BLaER1 treated with 17β-estradiol and CSF1 and Interleukin-3, amounts not matched to agents 10 nM and 100 nM (cell line): ENCODE measurements at regions not wholly inside any gene's neighbourhood (a gene's known extent, or its start where the extent isn't known, plus 50 kb on each side); places are given as distances from the start of the nearest gene placed in this dataset.

Experiments
- H3K27ac ChIP-seq, 11 experiments: shearing (Covaris generic); formaldehyde crosslinking; 2 replicates each; pipeline ENCODE4 v1.8.1; 2022
- H3K27me3 ChIP-seq, 11 experiments: shearing (Covaris generic); formaldehyde crosslinking; 2 replicates each; pipeline ENCODE4 v1.8.1; 2022
- H3K36me3 ChIP-seq, 11 experiments: shearing (Covaris generic); formaldehyde crosslinking; 2 replicates each; pipeline ENCODE4 v1.8.1; 2022
- H3K4me1 ChIP-seq, 10 experiments: shearing (Covaris generic); formaldehyde crosslinking; 2 replicates each; pipeline ENCODE4 v1.8.1; 2022
- H3K4me2 ChIP-seq, 11 experiments: shearing (Covaris generic); formaldehyde crosslinking; 2 replicates each; pipeline ENCODE4 v1.8.1; 2022
- H3K4me3 ChIP-seq, 10 experiments: shearing (Covaris generic); formaldehyde crosslinking; 2 replicates each; pipeline ENCODE4 v1.8.1; 2022
- H3K9ac ChIP-seq, 11 experiments: shearing (Covaris generic); formaldehyde crosslinking; 2 replicates each; pipeline ENCODE4 v1.8.1; 2022
- H3K9me3 ChIP-seq, 11 experiments: shearing (Covaris generic); formaldehyde crosslinking; replicated peaks in 1 of 11; 2 replicates each; pipeline ENCODE4 v1.8.1; 2022
- H4K20me1 ChIP-seq, 11 experiments: shearing (Covaris generic); formaldehyde crosslinking; 2 replicates each; pipeline ENCODE4 v1.8.1; 2022
- Cebpa-rat ChIP-seq, 11 experiments: shearing (Covaris generic); IDR thresholded peaks; 2 replicates each; pipeline ENCODE4 v1.8.1; 2022

DNA sequence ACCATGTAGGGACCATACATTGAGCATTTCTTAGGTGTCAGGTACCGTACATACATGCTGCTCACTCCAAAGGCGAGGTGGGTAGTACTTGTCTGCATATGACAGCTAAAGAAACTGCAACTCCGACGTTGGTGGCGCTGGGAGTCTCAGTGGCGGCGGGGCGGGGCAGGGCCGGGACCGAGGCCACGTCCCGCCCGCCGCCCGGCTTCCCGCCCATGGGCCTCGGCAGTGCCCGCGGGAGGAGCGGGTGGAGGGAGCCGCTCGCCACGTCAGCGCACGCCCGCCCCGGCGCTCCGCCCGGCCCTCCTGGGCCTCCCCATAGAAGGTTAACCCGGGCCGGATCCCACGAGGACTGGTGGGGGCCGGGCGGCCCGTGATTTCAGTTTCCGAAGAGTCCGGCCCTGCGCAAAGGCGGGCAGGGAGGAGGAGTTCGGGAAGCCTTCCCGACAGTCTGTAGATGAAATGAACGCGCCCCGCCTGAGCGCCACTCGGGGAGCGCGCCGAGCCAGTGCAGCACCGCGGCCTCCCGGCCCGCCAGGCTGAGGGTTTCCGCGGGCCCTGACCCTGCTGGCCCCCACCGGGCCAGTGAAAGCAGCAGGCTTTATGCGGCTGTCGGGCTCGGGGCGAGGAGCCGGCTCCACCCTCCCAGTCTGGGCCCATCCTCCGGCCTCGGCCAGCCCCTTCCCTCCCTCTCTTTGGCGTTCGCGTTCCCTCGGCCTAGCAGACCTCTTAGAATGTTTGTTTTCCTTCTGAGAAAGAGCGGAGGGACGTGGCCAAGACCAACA is 119.9 kb upstream of the JUN start:
- peak overlapping the region; percentile 70 to 93 (median 87) for H3K4me2 ChIP-seq

DNA sequence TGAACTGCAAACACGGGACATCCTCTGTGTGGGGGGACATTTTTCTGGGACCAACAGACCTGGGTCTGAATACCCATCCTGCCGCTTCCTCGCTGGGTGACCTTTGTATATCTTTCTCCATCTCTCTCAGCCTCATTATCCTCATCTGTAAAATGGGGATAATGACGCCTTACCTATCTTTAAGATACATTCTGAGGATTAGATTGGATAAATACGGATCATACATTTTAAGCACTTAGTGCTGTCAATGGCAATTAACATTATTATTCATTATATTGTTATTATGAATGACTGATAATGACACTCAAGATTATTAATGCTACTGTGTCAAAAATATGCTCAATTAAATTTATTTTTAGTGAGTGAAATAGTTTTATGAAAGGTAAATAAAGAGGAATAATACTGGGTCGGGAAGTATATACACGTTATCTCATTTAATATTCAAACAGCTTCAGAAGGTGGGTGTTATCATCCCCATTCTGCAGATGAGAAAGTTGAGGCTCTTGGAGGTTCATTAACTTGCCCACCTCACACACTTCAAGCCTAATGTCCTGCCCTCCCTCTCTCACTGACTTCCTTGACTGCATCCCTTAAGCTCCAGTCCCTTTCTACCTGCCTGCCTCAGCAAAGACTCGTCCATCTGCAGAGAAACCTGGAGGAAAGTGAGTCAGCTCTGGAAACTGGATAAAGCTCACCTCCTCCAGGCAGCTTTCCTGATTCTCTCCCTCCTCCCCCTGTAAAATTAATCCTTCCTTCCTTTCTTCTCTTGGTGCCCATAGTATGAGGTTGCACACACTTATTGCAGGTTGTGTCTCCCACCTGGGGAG is 120.7 kb upstream of the JUN start:
- Histone ChIP-seq H3K4me3 (peak overlapping the region; percentile 53 to 74 (median 64)), H3K36me3 (no peaks in the 10 kb centered on the region), H3K4me1 (peaks cover 6 to 66% (median 19%) of the 10 kb centered on the region in 10 experiments; a peak in 17 of 20 replicates), H4K20me1 (no peaks in the 10 kb centered on the region), H3K27ac (peak overlapping the region; percentile 78 to 94 (median 89)), H3K27me3 (no peaks in the 10 kb centered on the region; a peak in 1 of 22 replicates), H3K9me3 (no peaks in the 10 kb centered on the region), H3K4me2 (peak overlapping the region; percentile 70 to 93 (median 87)), H3K9ac (peak overlapping the region; percentile 78 to 93 (median 88))
- TF ChIP-seq Cebpa-rat (IDR thresholded peaks at IDR 0.05) = no peak

More for the DNA sequence above, 119.9 kb upstream of the JUN start:
- Histone ChIP-seq H3K9ac (peak overlapping the region; percentile 78 to 93 (median 88)), H3K9me3 (no peaks in the 10 kb centered on the region), H3K27me3 (no peaks in the 10 kb centered on the region; a peak in 1 of 22 replicates), H3K36me3 (no peaks in the 10 kb centered on the region), H4K20me1 (no peaks in the 10 kb centered on the region), H3K4me1 (peaks cover 6 to 66% (median 24%) of the 10 kb centered on the region in 10 experiments; a peak in 18 of 20 replicates), H3K27ac (peak overlapping the region; percentile 78 to 94 (median 89)), H3K4me3 (peak overlapping the region; percentile 53 to 74 (median 64))
- no peak for TF ChIP-seq Cebpa-rat (IDR thresholded peaks at IDR 0.05)

DNA sequence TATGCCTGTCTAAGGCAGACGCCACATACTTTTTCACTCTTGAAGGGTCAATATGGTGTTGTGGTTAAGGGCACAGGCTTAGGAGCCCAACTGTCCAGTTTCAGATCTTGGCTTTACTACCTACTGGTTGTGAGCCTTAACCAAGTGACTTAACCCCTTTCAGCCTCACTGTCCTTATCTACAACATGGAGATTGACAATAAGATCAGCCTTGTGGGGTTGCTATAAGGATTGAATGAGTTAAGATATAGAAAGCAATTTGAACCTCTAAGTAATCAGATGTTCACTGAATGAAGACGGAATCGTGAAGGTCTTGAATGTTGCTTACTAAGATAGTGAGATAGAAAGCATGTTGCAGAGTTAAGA is 121.3 kb upstream of the JUN start:
- Histone ChIP-seq H3K4me2 (peak overlapping the region in 3 of 11 experiments; percentile 29 to 93 (median 70); a peak in 6 of 22 replicates), H3K27ac (no peak overlapping the region; a peak in 1 of 22 replicates)

DNA sequence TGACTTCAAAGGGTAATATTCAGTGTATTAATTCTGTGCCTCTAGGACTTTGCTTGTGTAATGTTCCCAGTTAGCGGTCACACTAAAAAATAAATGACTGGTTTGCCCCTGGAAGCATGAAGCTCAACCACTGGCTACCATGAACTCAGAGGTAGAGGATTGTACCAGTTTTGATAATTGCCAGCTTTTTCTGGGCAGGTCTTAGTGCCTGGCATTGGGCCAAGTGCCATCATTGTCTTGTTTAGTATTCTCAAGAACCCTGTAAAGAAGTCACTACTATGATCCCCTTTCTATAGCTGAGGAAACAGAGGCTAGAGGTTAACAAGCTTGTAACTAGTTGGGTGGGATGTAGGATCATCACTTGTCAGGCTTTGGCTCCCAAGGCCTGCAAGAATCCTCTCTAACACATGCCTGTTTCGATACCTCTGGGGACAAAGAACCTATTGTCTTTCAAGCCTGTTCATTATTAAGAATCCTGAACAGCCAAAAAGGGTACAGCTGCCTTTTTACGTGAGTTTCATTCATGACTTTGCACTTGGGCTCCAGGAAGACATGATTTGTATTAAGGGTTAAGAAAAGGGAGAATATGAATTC is 121.9 kb upstream of the JUN start:
- H3K27ac ChIP-seq = no peak overlapping the region
- H3K9ac ChIP-seq = no peak overlapping the region
- no peaks in the 10 kb centered on the region for H3K36me3 ChIP-seq
- peaks cover 6 to 66% (median 19%) of the 10 kb centered on the region in 10 experiments; a peak in 16 of 20 replicates for H3K4me1 ChIP-seq
- H3K9me3 ChIP-seq = no peaks in the 10 kb centered on the region
- no peaks in the 10 kb centered on the region for H4K20me1 ChIP-seq
- TF ChIP-seq Cebpa-rat (IDR thresholded peaks at IDR 0.05) = no peak
- H3K27me3 ChIP-seq = no peaks in the 10 kb centered on the region
- no peak overlapping the region for H3K4me3 ChIP-seq
- H3K4me2 ChIP-seq = no peak overlapping the region

More for the DNA sequence above, 121.3 kb upstream of the JUN start:
- peaks cover 6 to 66% (median 18%) of the 10 kb centered on the region in 10 experiments; a peak in 16 of 20 replicates for H3K4me1 ChIP-seq
- no peak overlapping the region for H3K4me3 ChIP-seq
- no peaks in the 10 kb centered on the region for H3K27me3 ChIP-seq
- TF ChIP-seq Cebpa-rat (IDR thresholded peaks at IDR 0.05) = no peak
- H3K36me3 ChIP-seq = no peaks in the 10 kb centered on the region
- H3K9me3 ChIP-seq = no peaks in the 10 kb centered on the region
- H4K20me1 ChIP-seq = no peaks in the 10 kb centered on the region
- no peak overlapping the region for H3K9ac ChIP-seq

DNA sequence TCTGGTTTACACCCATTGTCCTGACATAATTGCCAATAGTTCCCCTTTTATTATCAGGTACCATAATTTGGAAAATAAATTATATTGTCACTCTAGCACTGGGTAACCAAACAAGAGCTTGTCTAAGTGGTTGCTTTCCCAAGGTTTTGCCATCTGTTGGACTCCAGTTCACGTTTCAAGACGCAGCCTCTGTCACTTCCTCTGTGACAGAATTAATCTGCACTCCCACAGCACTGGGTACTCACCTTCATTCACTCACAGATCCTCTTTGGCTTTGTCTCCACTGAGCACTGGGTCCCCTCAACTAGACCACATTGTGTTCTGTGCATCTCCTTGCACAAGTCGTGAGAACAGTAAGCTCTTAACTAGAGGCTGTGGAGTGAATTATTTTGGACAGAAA is 123.6 kb upstream of the JUN start:
- H4K20me1 ChIP-seq = no peaks in the 10 kb centered on the region
- TF ChIP-seq Cebpa-rat (IDR thresholded peaks at IDR 0.05) = no peak

DNA sequence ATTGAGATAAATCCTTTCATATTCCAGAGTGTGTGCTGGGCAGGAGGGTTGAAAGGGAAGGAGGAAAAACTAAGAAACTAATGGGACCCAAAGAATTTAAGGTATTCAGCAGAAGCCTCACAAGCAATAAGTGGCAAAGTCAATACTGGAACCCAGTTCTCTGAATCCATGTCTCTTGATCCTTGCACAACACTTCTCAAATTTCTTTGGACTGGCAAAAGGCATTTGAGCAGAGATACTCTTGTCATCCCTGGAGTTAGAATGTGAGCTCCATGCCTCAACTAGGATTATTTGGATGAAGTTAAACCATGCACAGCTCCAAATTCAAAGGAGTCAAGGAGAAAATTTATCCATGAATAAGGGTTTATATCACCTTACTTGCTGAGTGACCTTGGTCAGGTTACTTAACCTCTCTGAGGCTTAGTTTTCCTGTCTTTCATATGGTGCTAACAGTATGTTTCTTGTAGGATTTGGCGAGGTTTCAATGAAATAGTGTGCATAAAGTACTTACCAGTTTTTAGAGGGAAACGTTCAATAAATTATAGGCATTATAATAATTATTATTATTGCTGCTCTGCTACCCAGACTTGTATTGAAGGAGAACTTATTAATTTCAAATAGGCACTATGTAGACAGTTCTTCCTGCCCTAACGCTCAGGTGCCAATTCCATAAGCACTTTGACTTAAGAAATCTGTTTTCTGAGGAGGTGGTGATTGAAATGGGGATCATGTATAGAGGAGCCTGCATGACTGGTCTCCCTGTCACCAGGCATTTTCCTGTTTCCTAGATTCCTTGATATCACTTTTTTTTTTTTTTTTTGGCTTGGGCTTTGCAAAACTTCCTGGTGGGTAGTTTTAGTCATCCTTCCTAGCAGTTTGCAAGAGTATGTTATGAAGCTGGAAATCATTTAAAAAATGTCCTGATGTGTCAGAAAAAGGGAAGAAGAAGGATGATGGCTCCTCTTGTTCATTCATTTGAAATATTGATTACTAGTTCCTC is 125.0 kb upstream of the JUN start:
- peaks cover 0 to 4% (median 0%) of the 10 kb centered on the region in 11 experiments; a peak in 1 of 22 replicates for H3K9me3 ChIP-seq
- no peak overlapping the region for H3K9ac ChIP-seq
- H3K27me3 ChIP-seq = no peaks in the 10 kb centered on the region
- TF ChIP-seq Cebpa-rat (IDR thresholded peaks at IDR 0.05) = no peak
- H3K27ac ChIP-seq = no peak overlapping the region
- H3K4me1 ChIP-seq = peaks cover 0 to 43% (median 10%) of the 10 kb centered on the region in 10 experiments; a peak in 15 of 20 replicates
- H3K4me3 ChIP-seq = no peak overlapping the region
- H4K20me1 ChIP-seq = no peaks in the 10 kb centered on the region
- peak overlapping the region in 4 of 11 experiments; percentile 18 to 70 (median 58); a peak in 6 of 22 replicates for H3K4me2 ChIP-seq
- no peaks in the 10 kb centered on the region for H3K36me3 ChIP-seq

More for the DNA sequence above, 123.6 kb upstream of the JUN start:
- Histone ChIP-seq H3K4me2 (no peak overlapping the region; a peak in 1 of 22 replicates), H3K4me3 (no peak overlapping the region), H3K36me3 (no peaks in the 10 kb centered on the region), H3K9me3 (no peaks in the 10 kb centered on the region), H3K9ac (no peak overlapping the region), H3K27ac (no peak overlapping the region), H3K4me1 (peaks cover 6 to 51% (median 19%) of the 10 kb centered on the region in 10 experiments; a peak in 16 of 20 replicates), H3K27me3 (no peaks in the 10 kb centered on the region)

DNA sequence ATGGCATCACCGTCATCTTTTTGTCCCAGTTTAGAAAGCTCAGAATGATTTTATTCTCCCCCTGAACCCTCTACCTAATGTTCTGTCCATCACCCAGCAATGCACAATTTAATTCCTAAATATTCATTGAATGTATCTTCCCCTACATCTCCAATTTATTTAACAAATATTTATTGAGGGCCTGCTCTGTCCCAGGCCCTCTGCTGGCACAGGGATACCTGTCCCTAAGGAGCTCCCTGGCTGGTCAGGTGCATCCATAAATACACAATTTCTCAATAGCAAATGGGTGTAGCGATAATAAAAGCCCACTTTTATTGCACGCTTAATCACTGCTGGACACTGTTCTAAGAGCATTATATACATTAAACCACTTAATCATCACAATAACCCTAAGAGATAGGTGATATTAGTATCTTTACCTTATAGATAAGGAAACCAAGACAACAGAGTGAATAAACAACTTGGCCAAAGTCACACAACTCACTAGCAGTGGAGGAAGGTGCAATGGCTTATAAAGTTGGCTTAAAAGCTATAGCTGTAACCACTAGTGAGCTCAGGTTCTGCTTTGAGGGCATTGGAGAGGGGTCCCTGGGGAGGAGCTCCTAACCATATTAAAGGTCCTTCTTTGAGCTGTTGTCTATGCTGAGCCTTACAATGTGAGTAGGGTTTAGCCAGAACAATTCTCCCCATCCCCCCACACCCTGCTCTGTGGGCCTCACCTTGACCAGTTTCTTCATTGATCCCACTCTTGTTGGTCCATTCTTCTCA is 126.3 kb upstream of the JUN start:
- Histone ChIP-seq H3K9me3 (peaks cover 4 to 15% (median 7%) of the 10 kb centered on the region in 11 experiments), H3K9ac (no peak overlapping the region), H3K27ac (no peak overlapping the region), H3K4me2 (peak overlapping the region in 7 of 11 experiments; percentile 4 to 70 (median 33); a peak in 10 of 22 replicates), H3K4me1 (peaks cover 0 to 32% (median 5%) of the 10 kb centered on the region in 10 experiments; a peak in 9 of 20 replicates), H3K36me3 (no peaks in the 10 kb centered on the region; a peak in 1 of 22 replicates), H3K27me3 (no peaks in the 10 kb centered on the region), H4K20me1 (no peaks in the 10 kb centered on the region), H3K4me3 (no peak overlapping the region)
- TF ChIP-seq Cebpa-rat (IDR thresholded peaks at IDR 0.05) = no peak
